Kidney (tissue), 13 donors: ENCODE measurements at regions not wholly inside any gene's neighbourhood (a gene's known extent, or its start where the extent isn't known, plus 50 kb on each side); places are given as distances from the start of the nearest gene placed in this dataset.

Experiments used
- DNase-seq, 5 donors: peaks; one replicate each; pipeline ENCODE4 v3.0.0-alpha.2; 2013 to 2020
- FAIRE-seq: peaks from 2 replicates; lab custom pipeline; 2012; peaks lifted over from hg19 to GRCh38; lab: Jason Lieb, UNC
- H3K27ac ChIP-seq, 2 donors: one replicate each; pipeline ENCODE4 v1.7.0; 2013; ENCODE audit warnings: low read depth in 2 of 2, low read length in 2 of 2, inconsistent platforms in 1 of 2
- H3K27me3 ChIP-seq: one replicate; pipeline ENCODE4 v1.7.1; 2013; ENCODE audit warnings: low read length, inconsistent platforms; ENCODE audit not compliant: control insufficient read depth, insufficient read depth
- H3K36me3 ChIP-seq, 3 donors: one replicate each; pipeline versions ENCODE4 v1.7.0 to v1.7.1; 2013; ENCODE audit warnings: low read length in 3 of 3, control low read depth in 1 of 3, inconsistent platforms in 1 of 3; ENCODE audit not compliant: insufficient read depth in 3 of 3, control insufficient read depth in 2 of 3
- H3K4me1 ChIP-seq, 3 donors: one replicate each; pipeline versions ENCODE4 v1.7.0 to v1.7.1; 2013; ENCODE audit warnings: low read length in 3 of 3, inconsistent platforms in 1 of 3, low read depth in 1 of 3; ENCODE audit not compliant: control insufficient read depth in 2 of 3, insufficient read depth in 2 of 3
- H3K4me3 ChIP-seq, 3 donors: one replicate each; pipeline versions ENCODE4 v1.7.0 to v1.8.1; 2013; ENCODE audit warnings: low read length in 3 of 3, control low read depth in 1 of 3, inconsistent platforms in 1 of 3
- H3K9ac ChIP-seq, 3 donors: one replicate each; pipeline versions ENCODE4 v1.7.0 to v1.7.1; 2013; ENCODE audit warnings: low read length in 3 of 3, control low read depth in 1 of 3, inconsistent platforms in 1 of 3
- H3K9me3 ChIP-seq, 3 donors: one replicate each; pipeline versions ENCODE4 v1.7.0 to v1.7.1; 2013; ENCODE audit warnings: low read length in 3 of 3, control low read depth in 1 of 3, inconsistent platforms in 1 of 3; ENCODE audit not compliant: control insufficient read depth in 2 of 3, insufficient read depth in 1 of 3
- CTCF ChIP-seq: IDR thresholded peaks from 3 replicates; pipeline ENCODE4 v1.5.1; 2012; ENCODE audit warnings: mild to moderate bottlenecking, moderate library complexity, borderline replicate concordance; ENCODE audit not compliant: insufficient read depth; ENCODE audit errors: extremely low read depth
- intact Hi-C: fragments of 100-400 bp; cut with DNase I; formaldehyde crosslinking; loops from one replicate; pipeline ENCODE4 v1.11.1; 2022
- donor health status: control.
- donor health status: control.
- donor health status: control.
- donor health status: control.
- donor health status: control.
- donor health status: DM: yes; HTN: yes; CAD: no.
- donor health status: Normal renal cell carcinoma (clear cell type).

DNA sequence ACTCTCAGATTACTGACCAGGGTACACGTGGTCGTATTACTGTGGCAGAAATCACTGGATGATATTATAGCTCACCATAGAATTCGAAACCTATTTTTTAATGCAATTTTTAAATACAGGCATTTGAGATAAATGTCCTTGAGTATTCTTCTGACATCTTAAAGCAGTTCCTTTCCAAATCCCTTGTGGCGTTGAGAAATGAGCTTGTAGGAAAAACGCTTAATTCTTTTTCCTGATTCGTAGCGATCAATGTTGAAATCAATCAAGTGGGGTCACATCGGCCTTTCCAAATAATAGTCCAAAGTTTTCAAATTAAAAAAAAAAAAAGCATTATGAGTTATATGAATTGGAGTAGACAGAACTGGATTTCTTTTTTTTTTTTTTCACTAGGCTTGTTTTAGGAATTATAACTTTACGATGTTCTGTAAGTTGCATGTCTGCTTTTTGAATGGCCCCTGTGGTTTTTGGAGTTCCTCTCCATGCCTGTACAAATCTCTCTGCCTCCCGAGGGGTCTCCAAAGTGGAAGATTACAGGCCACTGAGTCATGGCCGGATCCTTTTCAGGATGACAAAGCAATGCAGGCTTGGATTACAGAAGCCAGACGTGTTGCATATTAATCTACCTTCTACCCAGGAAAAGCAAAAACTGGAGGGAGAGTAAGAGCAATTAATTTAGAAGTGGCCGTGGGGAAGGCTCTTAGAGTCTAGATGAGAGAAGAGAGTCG lies 226.1 kb downstream of the SHOX start:
- intact Hi-C loops: no loop called here
- Histone ChIP-seq H3K9ac (no peak overlapping the region), H3K4me1 (no peaks in the 10 kb centered on the region), H3K27me3 (no peaks in the 10 kb centered on the region), H3K4me3 (no peak overlapping the region), H3K27ac (no peak overlapping the region), H3K36me3 (no peaks in the 10 kb centered on the region), H3K9me3 (no peaks in the 10 kb centered on the region)
- no peak for TF ChIP-seq CTCF
- DNase-seq (no peak), FAIRE-seq (no peak)

DNA sequence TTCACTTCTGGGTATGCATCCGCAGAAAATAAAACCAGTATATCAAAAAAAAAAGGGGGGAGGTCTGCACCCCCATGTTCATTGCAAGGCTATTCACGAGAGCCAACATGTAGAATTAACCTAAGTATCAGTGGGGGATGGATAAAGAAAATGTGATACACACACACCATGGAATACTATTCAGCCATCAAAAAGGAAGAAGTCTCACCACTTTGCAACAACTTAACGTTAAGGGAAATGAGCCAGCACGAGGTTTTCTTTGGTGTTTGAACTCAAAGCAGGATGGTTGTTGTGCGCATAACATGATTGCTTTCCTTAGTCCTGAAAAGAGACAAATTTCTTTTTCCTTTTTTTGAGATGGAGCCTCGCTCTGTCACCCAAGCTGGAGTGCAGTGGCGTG lies 222.7 kb downstream of the SHOX start:
- Histone ChIP-seq H3K36me3 (no peaks in the 10 kb centered on the region), H3K4me1 (no peaks in the 10 kb centered on the region), H3K9me3 (no peaks in the 10 kb centered on the region), H3K27ac (no peak overlapping the region), H3K9ac (no peak overlapping the region), H3K27me3 (no peaks in the 10 kb centered on the region), H3K4me3 (no peak overlapping the region)
- DNase-seq (no peak), FAIRE-seq (no peak)
- TF ChIP-seq CTCF: no peak
- intact Hi-C loops: no loop called here

DNA sequence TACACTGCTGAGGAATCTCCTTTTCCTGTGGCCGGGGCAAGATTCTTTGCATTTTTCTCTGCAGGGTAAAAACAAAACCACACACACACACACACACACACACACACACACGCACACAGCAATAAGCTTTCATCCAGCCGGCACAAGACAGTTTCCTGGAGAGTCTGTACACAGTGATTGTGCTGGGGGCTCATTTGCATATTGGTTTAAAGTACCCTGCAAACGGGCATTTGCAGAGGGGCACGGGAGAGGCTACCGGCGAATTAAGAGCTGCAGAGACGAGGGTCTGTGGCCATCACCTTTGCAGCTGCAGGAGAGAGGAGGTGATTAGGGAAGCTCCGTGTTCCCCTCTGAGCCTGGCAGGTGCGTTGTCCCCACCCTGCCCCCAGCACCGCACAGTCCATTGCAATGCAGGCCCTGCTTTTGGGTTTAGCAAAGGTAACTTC lies 219.9 kb downstream of the SHOX start:
- H3K9me3 ChIP-seq: no peaks in the 10 kb centered on the region
- H3K27me3 ChIP-seq: no peaks in the 10 kb centered on the region
- no peak overlapping the region for H3K4me3 ChIP-seq
- TF ChIP-seq CTCF: no peak
- FAIRE-seq (no peak), DNase-seq (no peak)
- intact Hi-C loops: no loop called here
- no peak overlapping the region for H3K27ac ChIP-seq
- no peaks in the 10 kb centered on the region for H3K36me3 ChIP-seq
- H3K4me1 ChIP-seq: no peaks in the 10 kb centered on the region
- H3K9ac ChIP-seq: no peak overlapping the region
